GM12874 (cell line): ENCODE measurements at regions not wholly inside any gene's neighbourhood (a gene's known extent, or its start where the extent isn't known, plus 50 kb on each side); places are given as distances from the start of the nearest gene placed in this dataset.

Experiments
- TF ChIP-seq, protein P1 (sequence below): IDR thresholded peaks from 2 replicates; pipeline ENCODE4 v1.5.1; 2011; ENCODE audit warnings: low read depth, mild to moderate bottlenecking, control low read depth, low read length, moderate library complexity; ENCODE audit not compliant: insufficient read depth

DNA sequence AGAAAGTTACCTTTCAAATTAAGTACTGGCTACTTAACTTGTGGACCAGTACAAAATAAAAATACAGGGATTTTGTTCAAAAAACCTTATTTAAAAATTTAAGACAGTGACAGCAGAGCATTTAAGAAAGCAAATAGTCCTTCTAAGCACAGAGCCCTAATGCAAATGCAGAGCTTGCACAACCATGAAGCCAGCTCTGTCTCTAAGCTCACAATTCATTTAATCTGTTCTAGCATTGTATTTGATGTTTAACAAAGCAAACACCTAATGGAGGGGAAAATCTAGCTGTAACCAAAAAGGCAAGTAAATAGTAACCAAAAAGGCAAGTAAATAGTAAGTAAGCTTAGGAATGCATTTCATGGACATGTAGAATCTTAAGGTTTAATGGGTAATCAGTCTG is 138.7 kb upstream of the GHR start:
- TF ChIP-seq, protein P1, sequence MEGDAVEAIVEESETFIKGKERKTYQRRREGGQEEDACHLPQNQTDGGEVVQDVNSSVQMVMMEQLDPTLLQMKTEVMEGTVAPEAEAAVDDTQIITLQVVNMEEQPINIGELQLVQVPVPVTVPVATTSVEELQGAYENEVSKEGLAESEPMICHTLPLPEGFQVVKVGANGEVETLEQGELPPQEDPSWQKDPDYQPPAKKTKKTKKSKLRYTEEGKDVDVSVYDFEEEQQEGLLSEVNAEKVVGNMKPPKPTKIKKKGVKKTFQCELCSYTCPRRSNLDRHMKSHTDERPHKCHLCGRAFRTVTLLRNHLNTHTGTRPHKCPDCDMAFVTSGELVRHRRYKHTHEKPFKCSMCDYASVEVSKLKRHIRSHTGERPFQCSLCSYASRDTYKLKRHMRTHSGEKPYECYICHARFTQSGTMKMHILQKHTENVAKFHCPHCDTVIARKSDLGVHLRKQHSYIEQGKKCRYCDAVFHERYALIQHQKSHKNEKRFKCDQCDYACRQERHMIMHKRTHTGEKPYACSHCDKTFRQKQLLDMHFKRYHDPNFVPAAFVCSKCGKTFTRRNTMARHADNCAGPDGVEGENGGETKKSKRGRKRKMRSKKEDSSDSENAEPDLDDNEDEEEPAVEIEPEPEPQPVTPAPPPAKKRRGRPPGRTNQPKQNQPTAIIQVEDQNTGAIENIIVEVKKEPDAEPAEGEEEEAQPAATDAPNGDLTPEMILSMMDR, result no peak

- TF ChIP-seq, protein P1, result no peak
Measured at GRCh38 chr5:42285230-42285629, 138.0 kb upstream of the GHR start.

DNA sequence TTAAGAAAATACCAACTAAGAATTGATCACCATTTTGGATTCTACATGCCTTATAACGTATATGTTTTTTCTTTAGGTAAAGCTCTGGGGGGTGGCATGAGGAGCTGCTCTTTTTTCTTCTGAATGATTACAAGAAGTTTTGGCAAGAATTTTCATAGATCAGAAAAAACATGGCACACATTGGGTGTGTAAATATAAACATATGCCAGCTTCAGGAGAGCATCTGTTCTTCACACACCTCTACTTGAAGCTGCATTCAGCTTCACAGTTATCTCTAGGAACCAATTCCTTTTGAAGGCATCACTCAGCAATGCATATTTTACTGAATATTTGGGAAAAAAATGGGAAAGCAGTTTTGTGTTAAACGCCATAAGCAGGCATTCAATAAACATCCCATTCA is 122.7 kb upstream of the GHR start:
- TF ChIP-seq, protein P1, result no peak

- TF ChIP-seq, protein P1, result no peak
Measured at GRCh38 chr5:42301349-42301748, 121.9 kb upstream of the GHR start.

DNA sequence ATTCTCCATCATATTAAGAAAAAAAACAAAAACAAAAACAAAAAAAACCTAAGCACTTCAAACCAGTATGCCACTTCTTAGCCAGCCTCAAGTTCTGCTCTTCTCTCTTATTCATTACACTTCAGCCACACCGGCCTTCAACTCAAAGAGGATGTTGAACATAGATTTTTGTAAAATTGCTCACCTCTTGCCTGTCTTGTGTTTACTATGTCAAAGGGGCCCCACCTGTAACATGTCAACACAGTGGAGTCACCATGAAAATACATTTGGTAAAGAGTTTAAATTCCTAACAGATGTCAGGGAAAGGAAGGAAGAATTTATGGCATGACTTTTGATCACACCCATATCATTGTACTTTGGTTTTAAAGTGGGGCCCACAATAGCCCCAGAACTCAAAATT is 121.1 kb upstream of the GHR start:
- TF ChIP-seq, protein P1, result no peak

GRCh38 chr5:42306287-42306686 is 117.0 kb upstream of the GHR start:
- TF ChIP-seq, protein P1, result no peak

GRCh38 chr5:42309865-42310264 is 113.4 kb upstream of the GHR start:
- TF ChIP-seq, protein P1, result no peak

- TF ChIP-seq, protein P1, result no peak
Measured at GRCh38 chr5:42315214-42315613, 108.0 kb upstream of the GHR start.
